ENCODE measurements at regions not wholly inside any gene's neighbourhood (a gene's known extent, or its start where the extent isn't known, plus 50 kb on each side); places are given as distances from the start of the nearest gene placed in this dataset.

- no peak overlapping the region for H3K27ac ChIP-seq
- no peak for TF ChIP-seq CTCF (IDR thresholded peaks at IDR 0.05)
- no peak for TF ChIP-seq ZFX (IDR thresholded peaks at IDR 0.05; ENCODE audit: borderline replicate concordance)
Observed at GRCh38 chr10:83572036-83572435, 567.3 kb upstream of the GHITM start.

- no peak overlapping the region for H3K27ac ChIP-seq
Observed at GRCh38 chr10:83574770-83575169, 564.5 kb upstream of the GHITM start.

GRCh38 chr10:83577421-83577820, 561.9 kb upstream of the GHITM start:
- H3K27ac ChIP-seq: no peak overlapping the region
- TF ChIP-seq ZFX (IDR thresholded peaks at IDR 0.05; ENCODE audit: borderline replicate concordance) (no peak), CTCF (IDR thresholded peaks at IDR 0.05) (no peak)

More at GRCh38 chr10:83574770-83575169, 564.5 kb upstream of the GHITM start:
- no peak for TF ChIP-seq ZFX (IDR thresholded peaks at IDR 0.05; ENCODE audit: borderline replicate concordance)
- TF ChIP-seq CTCF (IDR thresholded peaks at IDR 0.05): no peak

GRCh38 chr10:83580373-83581012, 558.8 kb upstream of the GHITM start:
- H3K27ac ChIP-seq: no peak overlapping the region
- TF ChIP-seq ZFX (IDR thresholded peaks at IDR 0.05; ENCODE audit: borderline replicate concordance): no peak

GRCh38 chr10:83582407-83583095, 556.8 kb upstream of the GHITM start:
- no peak for TF ChIP-seq CTCF (IDR thresholded peaks at IDR 0.05)
- no peak overlapping the region for H3K27ac ChIP-seq

GRCh38 chr10:83585686-83586085, 553.6 kb upstream of the GHITM start:
- no peak for TF ChIP-seq ZFX (IDR thresholded peaks at IDR 0.05; ENCODE audit: borderline replicate concordance)
- no peak overlapping the region for H3K27ac ChIP-seq

- H3K27ac ChIP-seq: no peak overlapping the region
- TF ChIP-seq ZFX (IDR thresholded peaks at IDR 0.05; ENCODE audit: borderline replicate concordance) (no peak), CTCF (IDR thresholded peaks at IDR 0.05) (no peak)
Observed at GRCh38 chr10:83592337-83592935, 546.9 kb upstream of the GHITM start.

GRCh38 chr10:83603708-83604107, 535.6 kb upstream of the GHITM start:
- TF ChIP-seq ZFX (IDR thresholded peaks at IDR 0.05; ENCODE audit: borderline replicate concordance): no peak
- no peak for TF ChIP-seq CTCF (IDR thresholded peaks at IDR 0.05)
- H3K27ac ChIP-seq: no peak overlapping the region
